Naive thymus-derived CD4-positive, alpha-beta T cell (primary cell): ENCODE measurements at regions not wholly inside any gene's neighbourhood (a gene's known extent, or its start where the extent isn't known, plus 50 kb on each side); places are given as distances from the start of the nearest gene placed in this dataset.

Experiments
- ATAC-seq: fragments of 150-1000 bp; cut with Tn5 transposase; 2 replicates; pipeline ENCODE4 v1.10.0; 2021; ENCODE audit warnings: mild to moderate bottlenecking, moderate library complexity
- CTCF ChIA-PET: fragments of 350-600 bp; sonication (Branson Sonifier 250); formaldehyde crosslinking; loops from one replicate; lab custom pipeline; 2021; ENCODE audit warnings: antibody characterized with exemption; lab: Charles Lee
- POLR2A ChIA-PET: fragments of 350-600 bp; sonication (Branson Sonifier 250); formaldehyde crosslinking; loops from one replicate; lab custom pipeline; 2021; ENCODE audit warnings: antibody characterized with exemption, inconsistent platforms; lab: Charles Lee
- DNase-seq, 9 donors: peaks; one replicate each; pipeline versions ENCODE4 v3.0.0 to v3.0.0-alpha.2; 2020 to 2022; ENCODE audit warnings: mixed read lengths in 1 of 9
- H3K27ac ChIP-seq: one replicate; pipeline ENCODE4 v1.7.0; 2013; ENCODE audit warnings: mild to moderate bottlenecking, low read depth, low read length, moderate library complexity
- H3K27me3 ChIP-seq, 2 donors: one replicate each; pipeline ENCODE4 v1.7.0; 2013; ENCODE audit warnings: low read length in 2 of 2, mild to moderate bottlenecking in 2 of 2, moderate library complexity in 2 of 2; ENCODE audit not compliant: control insufficient read depth in 2 of 2, insufficient read depth in 2 of 2
- H3K36me3 ChIP-seq, 3 experiments: 1 replicate in 2 of 3; 2 replicates in 1 of 3; pipeline ENCODE4 v1.7.0; 2013; ENCODE audit warnings: low read length in 3 of 3, mild to moderate bottlenecking in 3 of 3, moderate library complexity in 1 of 3; ENCODE audit not compliant: insufficient read depth in 3 of 3, control insufficient read depth in 2 of 3
- H3K4me1 ChIP-seq, 2 donors: one replicate each; pipeline ENCODE4 v1.7.0; 2013; ENCODE audit warnings: low read length in 2 of 2, mild to moderate bottlenecking in 2 of 2, moderate library complexity in 1 of 2; ENCODE audit not compliant: control insufficient read depth in 2 of 2, insufficient read depth in 2 of 2
- H3K4me3 ChIP-seq: 2 replicates; pipeline ENCODE4 v1.7.0; 2013; ENCODE audit warnings: mild to moderate bottlenecking, low read length
- H3K9me3 ChIP-seq, 3 experiments: 1 replicate in 2 of 3; 2 replicates in 1 of 3; pipeline ENCODE4 v1.7.0; 2013; ENCODE audit warnings: low read length in 3 of 3; ENCODE audit not compliant: control insufficient read depth in 2 of 3
- H3K27ac Mint-ChIP-seq, 9 donors: one replicate each; pipeline ENCODE4 v1.8.0; 2020 to 2022; ENCODE audit warnings: mixed read lengths in 9 of 9, mild to moderate bottlenecking in 8 of 9, moderate library complexity in 5 of 9, inconsistent platforms in 2 of 9
- H3K27me3 Mint-ChIP-seq, 5 donors: one replicate each; pipeline ENCODE4 v1.8.0; 2021 to 2022; ENCODE audit warnings: mixed read lengths in 5 of 5, mild to moderate bottlenecking in 1 of 5
- H3K36me3 Mint-ChIP-seq, 5 donors: one replicate each; pipeline ENCODE4 v1.8.0; 2020 to 2022; ENCODE audit warnings: mixed read lengths in 5 of 5, mild to moderate bottlenecking in 3 of 5, inconsistent platforms in 1 of 5
- H3K4me1 Mint-ChIP-seq, 7 donors: one replicate each; pipeline ENCODE4 v1.8.0; 2020 to 2022; ENCODE audit warnings: mixed read lengths in 7 of 7, mild to moderate bottlenecking in 3 of 7, inconsistent platforms in 1 of 7
- H3K4me3 Mint-ChIP-seq, 10 donors: one replicate each; pipeline ENCODE4 v1.8.0; 2020 to 2022; ENCODE audit warnings: mild to moderate bottlenecking in 10 of 10, mixed read lengths in 10 of 10, moderate library complexity in 6 of 10, inconsistent platforms in 2 of 10
- H3K9me3 Mint-ChIP-seq, 11 donors: one replicate each; pipeline ENCODE4 v1.8.0; 2020 to 2022; ENCODE audit warnings: mixed read lengths in 11 of 11, mild to moderate bottlenecking in 4 of 11, inconsistent platforms in 1 of 11, moderate library complexity in 1 of 11
- intact Hi-C, 2 donors: fragments of 100-400 bp; cut with micrococcal nuclease; formaldehyde crosslinking; loops; one replicate each; pipeline ENCODE4 v1.15.1; 2023

GRCh38 chr18:43751203-43751602 is 473.9 kb upstream of the SYT4 start:
- intact Hi-C loops, result no loop called here
- H3K27ac Mint-ChIP-seq, result no peak overlapping the region
- no peaks in the 10 kb centered on the region for H3K36me3 Mint-ChIP-seq
- DNase-seq (no peak), ATAC-seq (no peak)
- H3K4me1 ChIP-seq, result no peaks in the 10 kb centered on the region
- no peaks in the 10 kb centered on the region for H3K36me3 ChIP-seq
- POLR2A ChIA-PET, result no interaction called here
- H3K4me1 Mint-ChIP-seq, result no peaks in the 10 kb centered on the region
- H3K4me3 Mint-ChIP-seq, result no peak overlapping the region
- H3K27ac ChIP-seq, result no peak overlapping the region
- H3K27me3 ChIP-seq, result no peaks in the 10 kb centered on the region
- peaks cover 0 to 29% (median 9%) of the 10 kb centered on the region in 11 donors for H3K9me3 Mint-ChIP-seq
- H3K9me3 ChIP-seq, result peaks cover 0 to 8% (median 0%) of the 10 kb centered on the region in 3 experiments
- no peaks in the 10 kb centered on the region for H3K27me3 Mint-ChIP-seq
- CTCF ChIA-PET, result no interaction called here
- no peak overlapping the region for H3K4me3 ChIP-seq

GRCh38 chr18:43751835-43752234 is 474.5 kb upstream of the SYT4 start:
- no peak overlapping the region for H3K4me3 ChIP-seq
- no peak for ATAC-seq

DNA sequence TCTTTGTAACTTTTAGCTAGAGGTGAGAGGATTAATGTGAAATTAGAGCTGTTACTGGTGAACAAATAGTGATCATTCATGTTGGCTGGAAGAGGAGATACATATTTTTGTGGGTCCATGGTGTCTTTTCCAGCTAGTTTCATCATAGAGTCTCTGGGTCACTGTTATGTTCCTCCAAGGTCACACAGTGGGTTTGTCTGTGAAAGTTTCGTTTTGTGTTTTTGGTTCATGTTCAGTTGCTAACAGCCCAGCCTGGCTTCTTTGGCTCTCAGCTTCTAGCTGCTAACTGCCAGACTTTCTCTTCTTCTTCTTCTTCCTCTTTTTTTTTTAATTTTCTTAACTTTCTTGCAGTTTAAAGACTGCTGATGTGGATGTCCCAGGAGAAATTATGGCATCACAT is 480.0 kb upstream of the SYT4 start:
- H3K4me3 Mint-ChIP-seq, result no peak overlapping the region
- DNase-seq (no peak), ATAC-seq (no peak)
- no peaks in the 10 kb centered on the region for H3K4me1 Mint-ChIP-seq
- H3K36me3 Mint-ChIP-seq, result no peaks in the 10 kb centered on the region
- no peaks in the 10 kb centered on the region for H3K36me3 ChIP-seq
- no peak overlapping the region for H3K27ac Mint-ChIP-seq
- POLR2A ChIA-PET, result no interaction called here
- peaks cover 0 to 20% (median 3%) of the 10 kb centered on the region in 11 donors for H3K9me3 Mint-ChIP-seq
- H3K27me3 Mint-ChIP-seq, result no peaks in the 10 kb centered on the region
- CTCF ChIA-PET, result no interaction called here
- no peaks in the 10 kb centered on the region for H3K9me3 ChIP-seq
- H3K27me3 ChIP-seq, result no peaks in the 10 kb centered on the region
- no peak overlapping the region for H3K4me3 ChIP-seq
- H3K27ac ChIP-seq, result no peak overlapping the region
- intact Hi-C loops, result no loop called here
- no peaks in the 10 kb centered on the region for H3K4me1 ChIP-seq

More at GRCh38 chr18:43751835-43752234, 474.5 kb upstream of the SYT4 start:
- H3K36me3 ChIP-seq, result no peaks in the 10 kb centered on the region
- no peaks in the 10 kb centered on the region for H3K27me3 Mint-ChIP-seq
- DNase-seq, result no peak
- H3K9me3 Mint-ChIP-seq, result peaks cover under 1 to 23% (median 8%) of the 10 kb centered on the region in 11 donors
- no peak overlapping the region for H3K27ac Mint-ChIP-seq
- H3K27me3 ChIP-seq, result no peaks in the 10 kb centered on the region
- ChIA-PET POLR2A (no interaction called here), CTCF (no interaction called here)
- no peaks in the 10 kb centered on the region for H3K36me3 Mint-ChIP-seq
- H3K9me3 ChIP-seq, result peaks cover 0 to 8% (median 0%) of the 10 kb centered on the region in 3 experiments
- H3K4me1 ChIP-seq, result no peaks in the 10 kb centered on the region
- H3K4me1 Mint-ChIP-seq, result no peaks in the 10 kb centered on the region
- intact Hi-C loops, result no loop called here
- no peak overlapping the region for H3K27ac ChIP-seq
- no peak overlapping the region for H3K4me3 Mint-ChIP-seq

DNA sequence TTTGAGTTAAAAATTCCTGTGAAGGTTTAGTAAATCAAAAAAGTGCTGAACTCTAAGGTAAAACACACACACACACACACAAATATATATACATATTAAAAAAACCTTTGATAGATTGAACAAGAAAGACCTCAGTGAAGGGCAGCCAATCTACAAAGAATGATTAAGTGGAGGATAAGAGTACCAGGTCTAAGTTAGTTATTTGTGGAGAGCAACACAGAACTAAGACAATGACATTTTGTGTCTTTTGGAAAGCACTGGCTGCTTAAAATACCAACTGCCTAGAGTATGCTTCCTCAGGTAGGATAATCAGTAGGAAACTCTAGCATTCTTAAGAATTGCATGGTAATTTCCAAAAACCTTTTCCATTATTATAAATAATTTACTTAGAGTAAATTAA is 481.4 kb upstream of the SYT4 start:
- Mint-ChIP-seq H3K4me1 (no peaks in the 10 kb centered on the region), H3K27ac (no peak overlapping the region), H3K9me3 (peaks cover 0 to 17% (median 4%) of the 10 kb centered on the region in 11 donors), H3K4me3 (no peak overlapping the region), H3K27me3 (no peaks in the 10 kb centered on the region), H3K36me3 (no peaks in the 10 kb centered on the region)
- Histone ChIP-seq H3K27ac (no peak overlapping the region), H3K4me3 (no peak overlapping the region), H3K36me3 (no peaks in the 10 kb centered on the region), H3K4me1 (no peaks in the 10 kb centered on the region), H3K27me3 (no peaks in the 10 kb centered on the region), H3K9me3 (no peaks in the 10 kb centered on the region)
- intact Hi-C loops, result no loop called here
- DNase-seq (no peak), ATAC-seq (no peak)
- ChIA-PET CTCF (no interaction called here), POLR2A (no interaction called here)

DNA sequence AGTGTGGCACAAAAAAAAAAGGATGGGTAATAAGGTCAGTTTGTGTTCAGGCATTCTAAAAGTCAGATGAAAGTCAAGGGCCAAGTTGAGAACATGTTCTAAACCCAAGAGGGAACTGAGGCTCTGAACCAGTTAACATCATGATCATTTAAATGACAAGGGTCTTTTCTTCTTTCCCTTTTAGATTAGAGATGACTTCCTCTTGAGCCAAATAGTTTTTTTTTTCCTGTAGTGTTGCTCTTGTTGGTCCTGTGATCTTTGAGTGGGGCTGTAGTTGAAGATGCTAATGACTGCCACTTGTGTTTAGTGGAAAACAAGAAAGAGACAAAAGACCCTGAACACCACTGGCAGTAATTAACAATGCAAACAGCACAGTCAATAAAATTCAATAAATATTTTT is 482.7 kb upstream of the SYT4 start:
- Histone ChIP-seq H3K36me3 (no peaks in the 10 kb centered on the region), H3K9me3 (no peaks in the 10 kb centered on the region), H3K27me3 (no peaks in the 10 kb centered on the region), H3K4me3 (no peak overlapping the region), H3K4me1 (no peaks in the 10 kb centered on the region), H3K27ac (no peak overlapping the region)
- ChIA-PET POLR2A (no interaction called here), CTCF (no interaction called here)
- no peak overlapping the region for H3K4me3 Mint-ChIP-seq
- intact Hi-C loops, result no loop called here
- DNase-seq, result no peak
- ATAC-seq, result no peak
- H3K27ac Mint-ChIP-seq, result no peak overlapping the region
- H3K9me3 Mint-ChIP-seq, result peaks cover 0 to 17% (median 3%) of the 10 kb centered on the region in 11 donors
- H3K4me1 Mint-ChIP-seq, result no peaks in the 10 kb centered on the region
- H3K36me3 Mint-ChIP-seq, result no peaks in the 10 kb centered on the region
- no peaks in the 10 kb centered on the region for H3K27me3 Mint-ChIP-seq

DNA sequence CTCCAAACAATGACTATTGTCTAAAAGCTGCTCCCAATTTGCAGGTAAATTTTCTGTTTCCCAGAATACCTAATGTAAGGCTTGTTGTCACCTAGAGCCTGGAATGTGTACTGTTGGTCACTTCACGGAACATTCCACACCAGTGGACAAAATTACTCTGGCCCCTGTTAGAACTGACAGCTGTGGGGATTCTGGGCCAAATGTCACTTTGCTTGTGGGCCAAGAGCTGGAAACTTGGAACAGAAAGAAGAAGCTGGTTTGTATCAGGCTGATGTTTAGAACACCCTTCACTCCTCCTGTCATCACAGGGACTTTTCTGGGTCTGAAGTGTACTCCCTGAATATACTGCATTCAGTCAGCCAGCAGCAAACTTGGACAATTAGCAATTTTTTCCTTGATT is 495.6 kb upstream of the SYT4 start:
- Histone ChIP-seq H3K27me3 (no peaks in the 10 kb centered on the region), H3K4me1 (no peaks in the 10 kb centered on the region), H3K9me3 (no peaks in the 10 kb centered on the region), H3K27ac (no peak overlapping the region), H3K4me3 (no peak overlapping the region), H3K36me3 (no peaks in the 10 kb centered on the region)
- Mint-ChIP-seq H3K27ac (no peak overlapping the region), H3K36me3 (no peaks in the 10 kb centered on the region), H3K4me1 (no peaks in the 10 kb centered on the region), H3K9me3 (peaks cover 0 to 28% (median 6%) of the 10 kb centered on the region in 11 donors), H3K27me3 (no peaks in the 10 kb centered on the region), H3K4me3 (no peak overlapping the region)
- ATAC-seq, result no peak
- no peak for DNase-seq
- intact Hi-C loops, result no loop called here
- POLR2A ChIA-PET, result no interaction called here
- CTCF ChIA-PET, result no interaction called here

GRCh38 chr18:43774497-43774896 is 497.2 kb upstream of the SYT4 start:
- intact Hi-C loops, result no loop called here
- POLR2A ChIA-PET, result no interaction called here
- Histone ChIP-seq H3K9me3 (no peaks in the 10 kb centered on the region), H3K4me1 (no peaks in the 10 kb centered on the region), H3K27me3 (no peaks in the 10 kb centered on the region), H3K27ac (no peak overlapping the region), H3K36me3 (no peaks in the 10 kb centered on the region), H3K4me3 (no peak overlapping the region)
- no peaks in the 10 kb centered on the region for H3K36me3 Mint-ChIP-seq
- no peaks in the 10 kb centered on the region for H3K4me1 Mint-ChIP-seq
- CTCF ChIA-PET, result no interaction called here
- DNase-seq, result no peak
- H3K9me3 Mint-ChIP-seq, result peaks cover 0 to 20% (median 3%) of the 10 kb centered on the region in 11 donors
- no peak for ATAC-seq
- H3K27ac Mint-ChIP-seq, result no peak overlapping the region
- no peaks in the 10 kb centered on the region for H3K27me3 Mint-ChIP-seq
- H3K4me3 Mint-ChIP-seq, result no peak overlapping the region
